A549 (cell line): ENCODE measurements at regions not wholly inside any gene's neighbourhood (a gene's known extent, or its start where the extent isn't known, plus 50 kb on each side); places are given as distances from the start of the nearest gene placed in this dataset.

Experiments used
- ESRRA ChIP-seq: fragments of 150-350 bp; IDR thresholded peaks from 2 replicates; pipeline ENCODE4 v1.6.1; 2014; ENCODE audit warnings: mild to moderate bottlenecking, low read length, borderline replicate concordance
- POLR2A ChIP-seq: IDR thresholded peaks from 2 replicates; pipeline ENCODE4 v1.6.1; 2012; ENCODE audit warnings: mild to moderate bottlenecking, low read length
- TF ChIP-seq, protein P1 (sequence below): fragments of >200 bp; sonication (Bioruptor Twin); formaldehyde crosslinking; IDR thresholded peaks from 3 replicates; pipeline ENCODE4 v1.5.1; 2016

DNA sequence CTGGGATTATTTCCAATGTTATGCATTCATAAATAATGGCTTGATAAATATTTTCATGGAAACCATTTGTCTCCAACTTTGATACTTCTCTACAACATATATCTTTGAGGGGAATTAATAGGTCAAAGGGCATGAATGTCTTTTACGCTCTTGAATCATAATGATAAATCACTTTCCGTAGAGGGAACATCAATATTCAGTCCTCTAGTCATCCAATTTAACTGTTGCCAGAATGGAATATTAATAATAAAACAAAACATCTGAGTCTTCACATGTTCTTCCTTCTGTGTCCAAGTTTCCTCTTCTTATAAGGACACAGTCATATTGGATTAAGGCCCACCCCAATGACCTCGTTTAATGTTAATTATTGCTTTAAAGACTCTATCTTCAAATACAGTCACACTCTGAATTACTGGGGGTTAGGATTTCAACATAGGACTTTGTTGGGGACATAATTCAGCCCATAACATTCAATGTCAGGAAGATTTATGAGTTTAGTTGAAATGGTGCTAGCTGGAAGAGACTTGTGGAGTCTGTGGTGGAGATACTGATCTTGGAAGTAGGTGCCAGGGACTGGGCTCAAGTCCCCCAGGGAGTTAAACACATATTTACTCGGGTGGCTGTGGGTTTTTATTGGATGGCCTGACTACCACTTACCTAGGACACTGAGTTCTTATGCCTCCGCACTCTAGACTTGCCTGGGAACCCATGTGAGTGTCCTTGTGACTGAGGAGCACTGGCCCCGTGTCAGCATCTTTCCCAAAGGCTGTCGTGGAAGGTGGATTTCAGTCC is 85.0 kb upstream of the SEC11C start:
- TF ChIP-seq, protein P1, sequence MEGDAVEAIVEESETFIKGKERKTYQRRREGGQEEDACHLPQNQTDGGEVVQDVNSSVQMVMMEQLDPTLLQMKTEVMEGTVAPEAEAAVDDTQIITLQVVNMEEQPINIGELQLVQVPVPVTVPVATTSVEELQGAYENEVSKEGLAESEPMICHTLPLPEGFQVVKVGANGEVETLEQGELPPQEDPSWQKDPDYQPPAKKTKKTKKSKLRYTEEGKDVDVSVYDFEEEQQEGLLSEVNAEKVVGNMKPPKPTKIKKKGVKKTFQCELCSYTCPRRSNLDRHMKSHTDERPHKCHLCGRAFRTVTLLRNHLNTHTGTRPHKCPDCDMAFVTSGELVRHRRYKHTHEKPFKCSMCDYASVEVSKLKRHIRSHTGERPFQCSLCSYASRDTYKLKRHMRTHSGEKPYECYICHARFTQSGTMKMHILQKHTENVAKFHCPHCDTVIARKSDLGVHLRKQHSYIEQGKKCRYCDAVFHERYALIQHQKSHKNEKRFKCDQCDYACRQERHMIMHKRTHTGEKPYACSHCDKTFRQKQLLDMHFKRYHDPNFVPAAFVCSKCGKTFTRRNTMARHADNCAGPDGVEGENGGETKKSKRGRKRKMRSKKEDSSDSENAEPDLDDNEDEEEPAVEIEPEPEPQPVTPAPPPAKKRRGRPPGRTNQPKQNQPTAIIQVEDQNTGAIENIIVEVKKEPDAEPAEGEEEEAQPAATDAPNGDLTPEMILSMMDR: no peak
- TF ChIP-seq ESRRA (no peak), POLR2A (no peak)
